ENCODE measurements at regions not wholly inside any gene's neighbourhood (a gene's known extent, or its start where the extent isn't known, plus 50 kb on each side); places are given as distances from the start of the nearest gene placed in this dataset.

GRCh38 chr7:55731931-55732330 is 130.6 kb downstream of the SEPTIN14 start:
- TF ChIP-seq ZFP3 (CRISPR knock-in tag; IDR thresholded peaks at IDR 0.05) (no peak), CSRNP3 (CRISPR knock-in tag; IDR thresholded peaks at IDR 0.05) (no peak), ZNF565 (CRISPR knock-in tag; conservative IDR thresholded peaks at IDR 0.05; ENCODE audit: low read depth) (no peak), GLIS3 (CRISPR knock-in tag; IDR thresholded peaks at IDR 0.05) (no peak), POU6F1 (CRISPR knock-in tag; IDR thresholded peaks at IDR 0.05; ENCODE audit: borderline replicate concordance, low read depth) (no peak), RARB (CRISPR knock-in tag; IDR thresholded peaks at IDR 0.05) (no peak), PATZ1 (CRISPR knock-in tag; IDR thresholded peaks at IDR 0.05; ENCODE audit: borderline replicate concordance) (no peak), ARNTL (CRISPR knock-in tag; IDR thresholded peaks at IDR 0.05; ENCODE audit: borderline replicate concordance, low read depth) (no peak), CREB5 (CRISPR knock-in tag; IDR thresholded peaks at IDR 0.05; ENCODE audit: low read depth) (no peak), ZFP30 (CRISPR knock-in tag; IDR thresholded peaks at IDR 0.05) (no peak), TSHZ2 (CRISPR knock-in tag; IDR thresholded peaks at IDR 0.05) (no peak), BACH2 (CRISPR knock-in tag; IDR thresholded peaks at IDR 0.05; ENCODE audit: borderline replicate concordance) (no peak), PPARA (CRISPR knock-in tag; IDR thresholded peaks at IDR 0.05; ENCODE audit: borderline replicate concordance) (no peak), ZC3H10 (CRISPR knock-in tag; IDR thresholded peaks at IDR 0.05) (no peak)
